GM12878 (cell line): ENCODE measurements at regions not wholly inside any gene's neighbourhood (a gene's known extent, or its start where the extent isn't known, plus 50 kb on each side); places are given as distances from the start of the nearest gene placed in this dataset.

ENCODE experiments used
- ATAC-seq: fragments of 200-7000 bp; cut with Tn5 transposase; 3 replicates; pipeline ENCODE4 v1.9.1; 2020; ENCODE audit warnings: mild to moderate bottlenecking, moderate library complexity
- BruUV-seq: library from RNA; stranded (reverse); fragments of 400-500 nt; replicated peaks from 2 replicates; lab custom pipeline; 2021; lab: Mats Ljungman, UMichigan
- CTCF ChIA-PET: fragments of 300-600 bp; sonication (Branson Sonifier 250); formaldehyde crosslinking; extraction: SDS; loops from one replicate; lab custom pipeline; 2021; ENCODE audit warnings: inconsistent platforms; lab: Yijun Ruan, JAX
- POLR2A ChIA-PET: fragments of 350-600 bp; formaldehyde crosslinking; extraction: SDS; loops from one replicate; lab custom pipeline; 2021; ENCODE audit warnings: inconsistent platforms; lab: Charles Lee
- RAD21 ChIA-PET: fragments of 300-600 bp; sonication (Branson Sonifier 250); formaldehyde crosslinking; loops from one replicate; lab custom pipeline; 2023; ENCODE audit warnings: antibody characterized with exemption; ENCODE audit not compliant: unreplicated experiment; lab: Charles Lee
- SMC1A ChIA-PET: fragments of 300-600 bp; sonication (Branson Sonifier 250); formaldehyde crosslinking; loops from one replicate; lab custom pipeline; 2023; ENCODE audit not compliant: unreplicated experiment, uncharacterized antibody; lab: Charles Lee
- DNase-seq: peaks from one replicate; pipeline ENCODE4 v3.0.0-alpha.2; 2011; ENCODE audit warnings: low read depth, low spot score
- FAIRE-seq: peaks from 3 replicates; lab custom pipeline; 2011; peaks lifted over from hg19 to GRCh38; lab: Jason Lieb, UNC
- H2AFZ ChIP-seq: 2 replicates; pipeline ENCODE4 v1.6.0; 2011; ENCODE audit warnings: low read depth, low read length, control low read depth; ENCODE audit not compliant: control insufficient read depth
- H3K27ac ChIP-seq: 2 replicates; pipeline ENCODE4 v1.5.1; 2011; ENCODE audit warnings: control low read depth; ENCODE audit not compliant: control insufficient read depth, insufficient read depth
- H3K27me3 ChIP-seq, 2 experiments: replicated peaks in 1 of 2; 2 replicates each; pipeline versions ENCODE4 v1.6.0 to v1.6.1; 2011; ENCODE audit warnings: low read length in 1 of 2; ENCODE audit not compliant: control insufficient read depth in 2 of 2, insufficient read depth in 2 of 2
- H3K36me3 ChIP-seq, 2 experiments: 2 replicates each; pipeline ENCODE4 v1.5.1; 2011; ENCODE audit warnings: low read length in 1 of 2; ENCODE audit not compliant: control insufficient read depth in 2 of 2, insufficient read depth in 2 of 2
- H3K4me1 ChIP-seq: 2 replicates; pipeline ENCODE4 v1.6.1; 2011; ENCODE audit warnings: mild to moderate bottlenecking, low read length, moderate library complexity, mixed read lengths; ENCODE audit not compliant: control insufficient read depth, insufficient read depth
- H3K4me2 ChIP-seq: 2 replicates; pipeline ENCODE4 v1.6.0; 2011; ENCODE audit warnings: control low read depth; ENCODE audit not compliant: control insufficient read depth, insufficient read depth
- H3K4me3 ChIP-seq: fragments of 200-600 bp; sonication (generic); 2 replicates; pipeline ENCODE4 v1.5.1; 2016
- H3K79me2 ChIP-seq: 2 replicates; pipeline ENCODE4 v1.6.0; 2011; ENCODE audit warnings: low read length; ENCODE audit not compliant: control insufficient read depth, insufficient read depth
- H3K9ac ChIP-seq: 2 replicates; pipeline ENCODE4 v1.8.0; 2011; ENCODE audit warnings: low read length, control low read depth, mixed read lengths; ENCODE audit not compliant: control insufficient read depth, insufficient read depth
- H3K9me3 ChIP-seq: replicated peaks from 3 replicates; pipeline ENCODE4 v1.5.1; 2011; ENCODE audit warnings: mild to moderate bottlenecking, low read length; ENCODE audit not compliant: control insufficient read depth, insufficient read depth
- H4K20me1 ChIP-seq: 2 replicates; pipeline ENCODE4 v1.6.0; 2011; ENCODE audit not compliant: control insufficient read depth, insufficient read depth
- BCLAF1 ChIP-seq: fragments of 450-650 bp; IDR thresholded peaks from 2 replicates; pipeline ENCODE4 v1.6.1; 2017; ENCODE audit warnings: antibody characterized with exemption, mild to moderate bottlenecking, moderate library complexity
- CHD2 ChIP-seq: IDR thresholded peaks from 2 replicates; pipeline ENCODE4 v1.6.1; 2011; ENCODE audit warnings: low read depth, low read length, improper control_type of control experiment, borderline replicate concordance
- CHD4 ChIP-seq: fragments of 200-600 bp; sonication (generic); IDR thresholded peaks from 2 replicates; pipeline ENCODE4 v1.6.1; 2016; ENCODE audit warnings: mild to moderate bottlenecking
- FOXK2 ChIP-seq: fragments of 450-650 bp; IDR thresholded peaks from 2 replicates; pipeline ENCODE4 v1.6.1; 2017; ENCODE audit warnings: mild to moderate bottlenecking, moderate library complexity
- JUND ChIP-seq: IDR thresholded peaks from 2 replicates; pipeline ENCODE4 v1.6.1; 2012; ENCODE audit warnings: low read depth, mild to moderate bottlenecking, low read length, improper control_type of control experiment, moderate library complexity
- LARP7 ChIP-seq: fragments of 450-650 bp; IDR thresholded peaks from 2 replicates; pipeline ENCODE4 v1.6.1; 2017; ENCODE audit warnings: mild to moderate bottlenecking
- POLR2AphosphoS2 ChIP-seq: IDR thresholded peaks from 2 replicates; pipeline ENCODE4 v1.6.1; 2011; ENCODE audit warnings: low read depth, mild to moderate bottlenecking, low read length, improper control_type of control experiment, moderate library complexity
- SIN3A ChIP-seq: IDR thresholded peaks from 2 replicates; pipeline ENCODE4 v1.6.1; 2012; ENCODE audit warnings: low read depth, low read length, improper control_type of control experiment
- SMAD5 ChIP-seq: IDR thresholded peaks from 2 replicates; pipeline ENCODE4 v1.6.1; 2016; ENCODE audit warnings: antibody characterized with exemption, low read depth
- SREBF1 ChIP-seq: IDR thresholded peaks from 2 replicates; pipeline ENCODE4 v1.6.1; 2012; ENCODE audit warnings: mild to moderate bottlenecking, low read length
- TCF12 ChIP-seq: IDR thresholded peaks from 2 replicates; pipeline ENCODE4 v1.6.1; 2011; ENCODE audit warnings: low read depth, mild to moderate bottlenecking, low read length
- TCF7 ChIP-seq: IDR thresholded peaks from 2 replicates; pipeline ENCODE4 v1.6.1; 2014; ENCODE audit warnings: antibody characterized with exemption, borderline replicate concordance
- WRNIP1 ChIP-seq: IDR thresholded peaks from 2 replicates; pipeline ENCODE4 v1.6.1; 2011; ENCODE audit warnings: low read depth, low read length, improper control_type of control experiment, borderline replicate concordance
- ZBED1 ChIP-seq: IDR thresholded peaks from 2 replicates; pipeline ENCODE4 v1.6.1; 2016; ENCODE audit warnings: borderline replicate concordance
- ZBTB33 ChIP-seq: fragments of 450-650 bp; IDR thresholded peaks from 2 replicates; pipeline ENCODE4 v1.6.1; 2017; ENCODE audit warnings: mild to moderate bottlenecking
- ZNF622 ChIP-seq: fragments of 450-650 bp; IDR thresholded peaks from 2 replicates; pipeline ENCODE4 v1.6.1; 2017; ENCODE audit warnings: mild to moderate bottlenecking, inconsistent platforms
- WGBS: methylation state at CpG from one replicate; pipeline ENCODE4 v1.1.6; 2016; ENCODE audit warnings: low lambda C conversion rate; ENCODE audit not compliant: insufficient replicate concordance, insufficient coverage; ENCODE audit errors: missing lambda C conversion rate; 5-methylcytosine and 5-hydroxymethylcytosine counted together
- in situ Hi-C: fragments of 300-500 bp; cut with MboI; formaldehyde crosslinking; loops from 9 replicates; pipeline ENCODE4 v1.14.3; 2018; ENCODE audit warnings: mixed read lengths
- intact Hi-C: fragments of 100-400 bp; cut with micrococcal nuclease; formaldehyde crosslinking; loops from one replicate; pipeline ENCODE4 v1.14.2; 2022; ENCODE audit not compliant: unreplicated experiment

GRCh38 chr7:67422601-67423000, 426.0 kb downstream of the TYW1 start (continued):
- no peak for TF ChIP-seq BCLAF1
- no peak for TF ChIP-seq SREBF1
- TF ChIP-seq, all 136 proteins: peak for 0

- no peak overlapping the region for H2AFZ ChIP-seq
- in situ Hi-C loops, result no loop called here
Measured at GRCh38 chr7:67423065-67423464, 426.4 kb downstream of the TYW1 start.

More at GRCh38 chr7:67423065-67423464, 426.4 kb downstream of the TYW1 start:
- no peak overlapping the region for H3K4me2 ChIP-seq
- TF ChIP-seq JUND, result no peak
- TF ChIP-seq ZBED1, result no peak
- TF ChIP-seq CHD4, result no peak
- no peak for TF ChIP-seq ZBTB33
- TF ChIP-seq TCF12, result no peak
- no peak for TF ChIP-seq TCF7
- no peak for TF ChIP-seq SIN3A
- no peak for TF ChIP-seq POLR2AphosphoS2
- no peak for TF ChIP-seq SMAD5
- TF ChIP-seq CHD2, result no peak
- no peak for TF ChIP-seq WRNIP1
- TF ChIP-seq LARP7, result no peak
- TF ChIP-seq BCLAF1, result no peak
- TF ChIP-seq FOXK2, result no peak
- no peak for TF ChIP-seq ZNF622
- H3K79me2 ChIP-seq, result no peaks in the 10 kb centered on the region
- no peak overlapping the region for H3K27ac ChIP-seq
- H3K9me3 ChIP-seq, result no peaks in the 10 kb centered on the region
- no peaks in the 10 kb centered on the region for H3K4me1 ChIP-seq
- no peak overlapping the region for H3K4me3 ChIP-seq
- RAD21 ChIA-PET, result no interaction called here
- no TSS peak for BruUV-seq
- WGBS, result 45% methylated on average over 9 of the region's 9 CpGs
- H3K27me3 ChIP-seq, result no peaks in the 10 kb centered on the region
- SMC1A ChIA-PET, result no interaction called here
- no peak overlapping the region for H3K9ac ChIP-seq
- ATAC-seq (no peak), FAIRE-seq (no peak), DNase-seq (no peak)
- CTCF ChIA-PET, result no interaction called here
- intact Hi-C loops, result no loop called here
- POLR2A ChIA-PET, result interaction anchor here (0.6 kb wide), 1 partner anchor 35 kb away, joined by 8 read pairs; no protein-coding TSS in a partner anchor
- no peaks in the 10 kb centered on the region for H3K36me3 ChIP-seq
- no peaks in the 10 kb centered on the region for H4K20me1 ChIP-seq
